ENCODE measurements at regions not wholly inside any gene's neighbourhood (a gene's known extent, or its start where the extent isn't known, plus 50 kb on each side); places are given as distances from the start of the nearest gene placed in this dataset.

DNA sequence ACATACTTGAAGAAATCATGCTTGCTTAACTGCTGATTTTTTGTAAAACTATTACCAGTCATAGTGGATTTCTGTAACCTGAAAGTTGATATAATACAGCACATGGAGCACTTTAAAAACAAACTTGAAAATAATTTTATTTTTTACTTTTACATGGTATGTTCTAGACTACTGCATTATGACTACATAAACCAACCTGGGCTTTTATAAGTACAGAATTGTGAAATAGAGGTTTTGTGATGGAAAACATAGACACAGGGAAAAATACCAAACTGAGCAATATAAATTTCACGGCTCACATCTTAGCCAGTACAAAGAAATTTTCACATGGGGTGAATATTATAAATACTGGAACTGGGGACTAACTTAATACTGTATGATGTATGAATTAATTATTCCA is 59.3 kb upstream of the CTIF start:
- no peaks in the 10 kb centered on the region for H3K36me3 ChIP-seq
- WGBS, 2 donors, result 93 to 100% methylated on average over 1 of the region's 1 CpG
- H3K27me3 ChIP-seq, result no peaks in the 10 kb centered on the region
- H3K4me1 ChIP-seq, result peaks cover 0 to 9% (median 0%) of the 10 kb centered on the region in 9 donors
- TF ChIP-seq, protein P1, sequence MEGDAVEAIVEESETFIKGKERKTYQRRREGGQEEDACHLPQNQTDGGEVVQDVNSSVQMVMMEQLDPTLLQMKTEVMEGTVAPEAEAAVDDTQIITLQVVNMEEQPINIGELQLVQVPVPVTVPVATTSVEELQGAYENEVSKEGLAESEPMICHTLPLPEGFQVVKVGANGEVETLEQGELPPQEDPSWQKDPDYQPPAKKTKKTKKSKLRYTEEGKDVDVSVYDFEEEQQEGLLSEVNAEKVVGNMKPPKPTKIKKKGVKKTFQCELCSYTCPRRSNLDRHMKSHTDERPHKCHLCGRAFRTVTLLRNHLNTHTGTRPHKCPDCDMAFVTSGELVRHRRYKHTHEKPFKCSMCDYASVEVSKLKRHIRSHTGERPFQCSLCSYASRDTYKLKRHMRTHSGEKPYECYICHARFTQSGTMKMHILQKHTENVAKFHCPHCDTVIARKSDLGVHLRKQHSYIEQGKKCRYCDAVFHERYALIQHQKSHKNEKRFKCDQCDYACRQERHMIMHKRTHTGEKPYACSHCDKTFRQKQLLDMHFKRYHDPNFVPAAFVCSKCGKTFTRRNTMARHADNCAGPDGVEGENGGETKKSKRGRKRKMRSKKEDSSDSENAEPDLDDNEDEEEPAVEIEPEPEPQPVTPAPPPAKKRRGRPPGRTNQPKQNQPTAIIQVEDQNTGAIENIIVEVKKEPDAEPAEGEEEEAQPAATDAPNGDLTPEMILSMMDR (IDR thresholded peaks at IDR 0.05), result no peak
- DNase-seq, result no peak
- H3K27ac ChIP-seq, result no peak overlapping the region
- ATAC-seq, result no peak
- no peak overlapping the region for H3K4me3 ChIP-seq
- intact Hi-C loops (cut with DNase I), result loop anchor here in 2 of 10 donors (5.0 kb wide), 2 partner anchors 63 to 183 kb away; no protein-coding TSS in a partner anchor
- peaks cover 0 to 7% (median 0%) of the 10 kb centered on the region in 11 donors for H3K9me3 ChIP-seq

DNA sequence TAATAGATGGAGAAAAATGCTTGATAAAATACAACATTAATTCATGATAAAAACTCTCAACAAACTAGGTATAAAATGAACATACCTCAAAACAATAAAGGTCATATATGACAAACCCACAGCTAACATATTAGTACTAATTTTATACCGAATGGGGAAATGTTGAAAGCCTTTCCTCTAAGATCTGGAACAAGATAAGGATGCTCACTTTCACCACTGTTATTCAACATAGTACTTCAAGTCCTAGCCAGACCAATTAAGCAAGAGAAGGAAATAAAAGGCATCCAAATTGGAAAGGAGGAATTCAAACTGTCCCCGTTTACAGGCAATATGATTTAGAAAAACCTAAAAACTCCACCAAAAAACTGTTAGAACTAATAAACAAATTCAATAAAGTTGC is 61.5 kb upstream of the CTIF start:
- WGBS, 2 donors, result 62 to 67% methylated on average over 2 of the region's 2 CpGs
- ATAC-seq, result no peak
- intact Hi-C loops (cut with DNase I), result loop anchor here in 7 of 10 donors (2.0 to 5.0 kb wide), 4 partner anchors 65 to 187 kb away; no protein-coding TSS in a partner anchor

DNA sequence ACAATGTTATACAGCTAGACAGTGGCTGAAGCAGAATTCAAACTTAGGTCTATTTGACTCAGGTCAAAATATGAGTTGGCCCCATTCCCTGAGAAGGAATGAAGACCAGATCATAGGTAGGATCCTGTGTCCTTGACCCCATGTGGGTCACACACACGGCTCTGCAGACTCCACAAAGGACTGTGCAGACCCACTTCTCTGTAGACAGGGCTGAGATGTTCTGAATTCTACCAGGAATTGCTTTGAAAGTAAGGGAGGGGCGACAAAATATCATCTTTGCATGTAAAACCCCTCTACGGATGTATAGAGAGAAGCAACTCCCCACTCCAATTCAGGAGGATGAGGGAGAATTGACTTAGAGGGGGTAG is 62.3 kb upstream of the CTIF start:
- Histone ChIP-seq H3K27me3 (no peaks in the 10 kb centered on the region), H3K4me1 (peaks cover 0 to 9% (median 0%) of the 10 kb centered on the region in 9 donors), H3K36me3 (no peaks in the 10 kb centered on the region), H3K27ac (no peak overlapping the region), H3K4me3 (no peak overlapping the region), H3K9me3 (peaks cover 0 to 16% (median 0%) of the 10 kb centered on the region in 11 donors)
- 88 to 95% methylated on average over 3 of the region's 3 CpGs for WGBS, 2 donors
- DNase-seq (no peak), ATAC-seq (no peak)
- TF ChIP-seq, protein P1 (IDR thresholded peaks at IDR 0.05), result no peak
- intact Hi-C loops (cut with DNase I), result loop anchor here in 9 of 10 donors (1.0 to 5.0 kb wide), 5 partner anchors 66 to 188 kb away; no protein-coding TSS in a partner anchor

More for the DNA sequence above, 61.5 kb upstream of the CTIF start:
- TF ChIP-seq, protein P1 (IDR thresholded peaks at IDR 0.05), result no peak
- no peak overlapping the region for H3K4me3 ChIP-seq
- no peak overlapping the region for H3K27ac ChIP-seq
- H3K36me3 ChIP-seq, result no peaks in the 10 kb centered on the region
- peaks cover 0 to 9% (median 0%) of the 10 kb centered on the region in 11 donors for H3K9me3 ChIP-seq
- H3K27me3 ChIP-seq, result no peaks in the 10 kb centered on the region
- H3K4me1 ChIP-seq, result peaks cover 0 to 9% (median 0%) of the 10 kb centered on the region in 9 donors
- DNase-seq, result no peak

DNA sequence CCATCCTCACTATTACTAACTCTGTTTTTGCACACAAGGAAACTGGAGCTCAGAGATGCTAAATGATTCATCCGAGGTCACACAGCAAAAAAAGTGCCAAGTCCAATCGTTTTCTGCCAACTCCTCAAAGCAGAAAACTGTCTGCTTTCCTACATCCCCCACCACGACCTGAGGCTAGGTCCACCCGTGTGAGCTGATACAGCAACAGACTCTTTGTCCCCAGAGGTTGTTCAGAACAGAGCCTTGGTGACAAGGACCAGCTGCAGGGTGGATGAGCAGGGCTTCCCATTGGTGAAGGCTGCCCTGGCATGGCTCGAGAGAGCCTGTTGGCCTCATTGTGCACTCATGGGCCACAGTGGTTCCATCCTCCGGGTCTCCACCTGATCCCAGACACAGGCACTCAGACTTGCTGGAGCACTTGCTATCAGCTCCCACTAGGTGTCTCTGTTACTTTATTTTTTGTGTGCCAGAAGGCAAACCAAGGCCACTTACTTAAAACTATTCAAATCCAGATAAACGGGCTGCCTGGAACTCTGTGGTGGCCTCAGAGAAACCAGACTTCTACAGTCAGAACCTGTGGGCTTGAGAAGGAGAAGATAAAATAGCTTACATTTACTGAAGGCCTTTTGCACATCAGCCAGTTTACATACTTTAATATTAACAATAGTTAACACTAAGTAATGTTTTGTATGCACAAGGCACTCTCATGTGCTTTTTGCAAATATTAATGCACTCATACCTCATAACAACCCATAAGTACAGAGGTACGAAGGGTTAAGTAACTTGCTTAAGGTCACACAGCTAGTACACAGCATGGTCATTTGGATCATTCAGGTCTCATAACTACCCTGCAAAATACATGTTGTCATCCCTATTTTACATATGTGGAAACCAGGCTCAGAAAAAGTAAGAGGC is 62.9 kb upstream of the CTIF start:
- intact Hi-C loops (cut with DNase I), result loop anchor here (1.0 to 5.0 kb wide), 5 partner anchors 66 to 189 kb away; no protein-coding TSS in a partner anchor
- Histone ChIP-seq H3K27me3 (no peaks in the 10 kb centered on the region), H3K4me1 (peaks cover 0 to 12% (median 5%) of the 10 kb centered on the region in 9 donors), H3K27ac (no peak overlapping the region), H3K36me3 (no peaks in the 10 kb centered on the region), H3K9me3 (peaks cover 0 to 16% (median 0%) of the 10 kb centered on the region in 11 donors), H3K4me3 (no peak overlapping the region)
- 32 to 33% methylated on average over 8 of the region's 8 CpGs for WGBS, 2 donors
- ATAC-seq, result peak; percentile 69 to 94 (median 90)
- DNase-seq, result peak in 1 of 2 donors; percentile 66
- TF ChIP-seq, protein P1 (IDR thresholded peaks at IDR 0.05), result peak; percentile 62 to 91 (median 85)

All from heart right ventricle (tissue), 16 donors.